NCI-H526 (cell line): ENCODE measurements at regions not wholly inside any gene's neighbourhood (a gene's known extent, or its start where the extent isn't known, plus 50 kb on each side); places are given as distances from the start of the nearest gene placed in this dataset.

Experiments used
- DNase-seq, 2 experiments: peaks; one replicate each; lab custom pipeline; 2025; lab: John Stamatoyannopoulos, UW

DNA sequence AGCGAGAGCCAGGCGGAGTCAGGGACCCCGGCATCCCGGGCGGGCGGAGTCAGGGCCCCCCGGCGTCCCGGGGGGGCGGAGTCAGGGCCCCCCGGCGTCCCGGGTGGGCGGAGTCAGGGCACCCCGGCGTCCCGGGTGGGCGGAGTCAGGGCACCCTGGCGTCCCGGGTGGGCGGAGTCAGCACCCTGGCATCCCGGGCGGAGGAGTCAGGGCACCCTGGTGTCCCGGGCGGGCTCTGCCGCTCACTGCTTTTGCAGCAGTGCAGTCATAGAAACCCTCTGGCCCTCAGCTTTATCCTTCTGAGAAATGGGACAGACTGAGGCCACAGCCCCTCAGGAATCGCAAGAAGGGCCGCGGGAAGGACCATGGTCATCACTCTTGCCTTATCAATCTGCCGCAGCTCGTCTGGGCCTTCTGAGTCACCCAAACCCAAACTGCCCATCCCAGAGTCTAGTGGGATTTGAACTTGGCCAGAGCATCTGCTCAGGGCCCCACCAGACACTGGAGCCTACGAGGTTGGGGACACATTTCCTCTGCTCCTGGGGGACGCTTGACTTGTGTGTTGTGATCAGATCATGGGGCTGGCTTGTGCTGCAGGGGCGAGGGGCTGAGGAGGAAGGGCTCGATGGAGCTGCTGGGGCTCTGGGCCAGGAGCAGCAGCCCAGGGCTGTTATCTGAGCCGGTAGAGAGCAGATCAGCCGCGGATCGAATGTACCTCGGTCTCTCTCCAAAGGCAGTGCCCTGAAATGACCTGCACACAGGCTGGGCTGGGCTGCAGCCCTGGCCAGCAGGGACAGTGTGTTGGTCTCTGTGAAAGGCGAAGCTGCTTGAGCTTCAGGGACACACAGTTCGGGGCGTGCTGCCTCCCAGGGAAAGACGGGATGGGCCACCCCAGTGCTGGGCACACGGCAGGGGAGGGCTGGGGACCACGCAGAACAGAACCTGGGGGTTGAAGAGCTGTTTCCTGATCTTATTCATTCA lies 290.1 kb upstream of the HDAC4 start:
- DNase-seq, result no peak

DNA sequence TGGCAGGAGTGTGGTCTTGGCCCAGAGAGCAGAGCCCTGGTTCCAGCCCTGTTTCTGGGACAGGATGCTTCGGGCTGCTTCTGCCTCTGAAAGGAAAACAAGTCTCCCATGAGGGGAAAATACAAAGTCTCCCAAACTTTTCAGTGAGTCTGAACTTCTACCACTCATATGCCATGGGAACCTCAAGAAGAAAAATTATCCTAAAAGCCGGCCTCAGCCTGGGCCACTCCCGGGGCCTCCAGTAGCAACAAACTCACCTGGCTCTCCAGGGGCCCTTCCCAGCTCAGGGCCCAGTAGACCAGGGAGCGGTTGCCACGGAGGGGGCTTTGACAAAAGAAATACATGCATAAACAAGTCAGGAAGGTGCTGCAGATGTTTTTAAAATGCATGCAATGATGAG lies 289.2 kb upstream of the HDAC4 start:
- no peak for DNase-seq

DNA sequence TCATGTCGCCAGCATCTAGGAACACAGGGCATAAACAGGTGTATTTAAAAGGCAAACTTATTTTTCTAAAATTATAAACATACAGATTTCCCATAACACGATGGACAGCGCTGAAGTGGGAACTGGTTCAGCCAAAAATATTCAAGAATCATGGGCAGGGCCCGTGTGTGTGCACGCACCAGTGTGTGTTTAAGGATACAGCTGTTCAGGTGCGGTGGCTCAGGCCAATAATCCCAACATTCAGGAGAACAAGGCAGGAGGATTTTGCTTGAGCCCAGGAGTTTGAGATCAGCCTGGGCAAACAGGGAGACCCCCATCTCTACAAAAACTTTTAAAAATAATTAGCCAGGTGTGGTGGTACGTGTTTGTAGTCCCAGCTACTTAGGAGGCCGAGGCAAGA lies 288.6 kb upstream of the HDAC4 start:
- DNase-seq, result no peak

DNA sequence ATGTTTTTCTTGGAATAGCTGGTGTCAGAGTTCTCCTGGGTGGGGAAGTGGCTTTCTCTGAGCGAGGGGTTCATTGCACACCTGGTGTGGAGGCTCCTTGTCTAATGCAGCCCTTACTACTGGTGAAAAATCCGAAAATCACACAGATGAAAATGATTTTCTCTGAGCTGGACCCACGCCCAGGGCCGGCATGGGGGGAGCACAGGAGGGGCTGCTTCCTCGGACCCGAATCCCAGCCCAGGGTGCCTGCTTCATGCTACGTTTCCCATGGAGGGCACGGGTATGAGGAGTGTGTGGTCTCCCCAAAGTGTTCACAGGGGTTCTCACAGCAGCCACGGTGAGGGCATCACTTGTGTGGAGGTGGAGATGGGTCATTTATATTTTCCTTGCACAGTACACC lies 288.0 kb upstream of the HDAC4 start:
- DNase-seq, result no peak

DNA sequence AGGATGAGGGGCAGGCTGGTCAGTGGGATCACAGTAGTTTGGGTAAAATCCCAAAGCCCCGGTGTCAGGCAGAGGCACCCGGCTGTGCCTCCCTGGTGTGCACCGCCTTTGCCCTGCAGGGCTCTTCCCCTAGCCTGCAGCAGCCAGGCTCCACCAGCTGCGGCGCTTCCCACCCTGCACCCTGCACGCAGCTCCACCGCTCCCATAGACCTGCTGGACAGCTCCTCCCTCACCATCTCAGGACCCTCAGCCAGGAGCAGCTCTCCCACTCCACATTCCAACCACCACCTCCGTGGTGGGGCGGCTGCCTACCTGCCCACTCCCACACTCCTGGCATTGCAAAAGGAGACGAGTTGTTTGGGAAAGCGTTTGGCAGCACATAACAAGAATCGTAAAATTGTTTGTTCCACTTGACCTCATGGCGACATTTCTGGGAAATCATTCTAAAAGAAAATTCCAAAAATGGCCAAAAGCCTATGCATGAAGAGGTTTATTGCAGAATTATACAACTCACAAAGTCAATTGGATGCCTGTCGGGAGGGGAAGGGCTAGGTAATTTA lies 287.4 kb upstream of the HDAC4 start:
- peak in 1 of 2 experiments; percentile 40 for DNase-seq

DNA sequence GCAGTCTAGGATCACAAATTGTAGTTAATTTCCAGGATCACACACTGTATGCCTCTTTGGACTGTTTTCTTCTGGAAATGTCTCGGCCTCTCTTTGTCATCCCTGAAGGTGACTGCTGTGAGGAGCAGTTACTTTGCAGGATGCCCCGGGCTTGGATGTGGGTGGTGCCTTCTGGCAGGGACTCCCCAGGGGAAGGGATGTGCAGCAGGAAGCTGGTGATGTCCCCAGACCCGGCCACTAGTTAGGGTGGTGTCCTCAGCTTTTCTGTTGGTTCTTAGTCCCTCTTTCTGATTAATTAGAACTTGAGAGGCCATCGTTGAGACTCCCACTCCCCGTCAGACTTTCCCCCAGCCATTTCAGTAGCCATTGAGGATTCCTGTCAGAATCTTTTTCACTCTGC lies 286.6 kb upstream of the HDAC4 start:
- DNase-seq, result no peak

DNA sequence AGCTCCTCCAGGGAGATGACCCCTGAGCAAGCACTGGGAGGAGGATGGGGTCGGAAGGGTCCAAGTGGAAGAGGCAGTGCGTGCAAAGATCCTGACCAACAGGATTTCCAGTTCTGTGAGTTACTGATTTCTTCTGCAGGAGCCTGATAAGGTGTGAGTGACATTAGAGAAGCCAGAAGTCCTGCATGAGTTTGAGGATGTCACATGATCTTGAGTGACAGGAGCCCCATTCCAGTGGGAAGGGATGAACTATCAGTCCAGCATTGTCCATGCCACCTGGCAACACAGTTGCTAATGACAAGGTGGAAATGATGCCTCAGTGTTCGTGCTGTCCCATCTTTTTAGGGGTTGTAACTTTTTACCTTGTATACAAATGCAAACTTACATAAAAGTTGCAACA lies 285.1 kb upstream of the HDAC4 start:
- DNase-seq, result no peak

DNA sequence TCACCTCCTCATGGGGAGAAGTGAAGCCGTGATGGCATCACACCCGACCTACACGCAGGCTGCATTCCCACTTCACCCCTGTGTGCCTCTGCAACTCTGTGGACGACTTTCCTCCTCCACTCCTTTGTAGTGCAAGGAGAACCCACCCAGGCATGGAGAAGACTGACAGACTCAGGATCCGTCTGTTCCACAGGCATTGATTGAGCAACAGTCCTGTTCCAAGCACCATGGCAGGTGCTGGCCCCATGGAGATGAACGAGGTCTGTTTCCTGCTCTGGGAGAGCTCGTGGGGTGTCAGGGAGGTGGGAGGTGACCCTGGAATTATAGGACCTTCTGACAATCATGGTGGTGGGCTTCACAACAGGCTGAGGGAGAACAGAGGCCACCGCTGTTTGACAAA lies 284.7 kb upstream of the HDAC4 start:
- DNase-seq, result no peak

DNA sequence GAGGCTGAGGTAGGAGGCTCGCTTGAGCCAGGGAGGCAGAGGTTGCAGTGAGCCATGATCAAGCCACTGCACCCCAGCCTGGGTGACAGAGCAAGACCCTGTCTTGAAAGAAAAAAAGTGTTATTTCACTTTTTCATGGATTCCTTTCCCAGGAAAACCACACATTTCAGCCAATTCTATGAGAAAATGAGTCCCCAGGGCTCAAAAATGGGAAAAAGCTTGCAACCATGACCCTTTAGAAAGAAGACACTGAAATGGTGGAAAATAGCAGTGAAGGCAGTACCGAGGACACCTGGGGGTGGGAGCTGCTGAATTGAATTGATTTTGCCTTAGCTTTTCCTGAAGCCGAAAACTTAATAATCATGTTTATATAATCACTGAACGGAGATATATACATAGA lies 284.2 kb upstream of the HDAC4 start:
- no peak for DNase-seq

DNA sequence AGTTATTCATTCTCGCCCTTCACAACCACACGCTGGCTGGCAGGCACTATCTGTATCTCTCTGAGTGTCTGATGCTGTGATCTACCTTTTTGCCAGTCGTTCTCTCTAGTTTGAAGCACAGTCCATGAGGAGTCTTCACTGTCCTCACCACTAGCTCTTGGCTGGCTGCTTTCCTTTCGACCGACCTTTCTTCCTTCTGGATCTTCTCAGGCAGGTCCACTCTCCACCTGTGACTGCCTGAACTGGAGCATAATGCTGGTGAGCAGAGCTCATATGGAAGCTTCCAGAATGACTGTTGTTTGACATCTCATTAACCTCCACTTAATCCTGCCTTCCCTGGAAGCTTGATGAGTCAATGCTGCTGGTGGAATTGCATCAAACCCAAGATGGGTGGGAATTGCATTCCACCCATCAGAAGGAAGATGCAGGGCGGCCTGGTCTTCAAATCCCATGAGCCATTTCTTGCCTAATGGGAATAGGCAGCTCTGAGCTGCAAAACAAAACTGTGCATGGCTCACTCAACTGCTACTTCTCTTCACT lies 283.5 kb upstream of the HDAC4 start:
- DNase-seq, result no peak

DNA sequence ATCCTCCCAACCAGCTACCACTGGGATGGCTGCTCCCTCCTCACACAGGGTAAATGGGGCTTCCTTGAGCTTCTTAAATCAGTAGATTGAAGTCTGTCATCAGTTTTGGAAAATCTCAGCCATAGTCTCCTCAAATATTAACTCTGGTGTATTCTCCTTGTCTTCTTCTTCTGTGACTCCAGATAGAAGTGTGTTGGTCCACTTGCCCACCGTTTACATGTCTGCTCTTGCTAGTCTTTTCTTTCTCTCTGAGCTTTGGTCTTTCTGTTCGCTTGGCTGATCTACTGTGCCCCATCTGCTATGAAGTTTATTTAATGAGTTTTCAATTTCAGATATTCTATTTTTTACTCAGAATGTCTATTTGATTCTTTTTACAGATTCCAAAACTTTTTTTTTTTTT lies 281.7 kb upstream of the HDAC4 start:
- no peak for DNase-seq

DNA sequence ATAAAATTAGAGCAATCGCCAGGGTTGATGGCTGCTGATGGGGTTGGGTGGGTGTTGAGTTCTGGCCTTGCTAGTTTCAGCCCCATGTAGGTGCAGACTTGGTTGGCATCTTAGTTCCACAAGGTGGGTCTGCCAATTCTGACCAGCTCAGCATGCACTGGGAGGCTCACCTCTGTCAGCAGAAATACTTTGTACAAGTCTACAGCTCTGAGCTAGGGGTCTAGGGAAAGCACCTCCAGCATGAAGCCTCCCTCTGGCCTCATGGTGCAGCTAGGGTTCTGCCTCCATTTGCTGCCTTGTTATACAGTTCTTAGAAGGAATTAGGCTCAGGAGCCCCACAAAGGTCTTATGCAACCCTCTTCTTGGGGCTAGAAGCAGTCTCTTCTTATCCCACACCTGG lies 278.9 kb upstream of the HDAC4 start:
- no peak for DNase-seq

DNA sequence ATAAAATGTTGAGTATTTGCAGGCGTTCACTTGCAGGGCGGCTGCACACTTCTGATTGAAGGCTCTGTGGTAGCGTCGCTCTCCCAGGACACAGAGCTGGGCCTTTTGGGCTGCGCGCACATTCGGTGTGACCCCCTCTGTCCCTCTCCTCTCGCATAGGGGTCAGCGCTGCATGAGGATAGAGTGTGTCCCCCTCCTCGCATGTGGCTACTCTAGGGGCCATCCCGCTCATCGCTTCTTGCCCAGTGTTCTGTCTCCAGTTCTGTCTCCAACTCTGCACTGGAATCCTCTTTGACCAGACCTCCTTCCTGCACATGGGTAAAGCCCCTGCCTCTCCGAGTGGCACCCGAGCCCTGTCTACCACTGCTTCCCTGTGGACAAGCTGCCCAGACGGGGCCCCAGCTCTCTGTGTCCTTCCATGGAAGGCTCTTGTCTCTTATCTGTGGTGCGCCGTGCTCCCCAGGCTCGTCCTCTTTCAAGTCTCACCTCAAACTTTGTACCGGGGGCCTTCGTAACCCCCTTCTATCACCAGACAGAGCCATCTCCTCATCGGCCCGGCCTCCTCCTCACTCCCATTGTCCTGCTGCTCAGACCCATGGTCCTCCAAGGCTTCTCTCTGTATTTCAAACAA lies 278.0 kb upstream of the HDAC4 start:
- peak in 1 of 2 experiments; percentile 52 for DNase-seq

DNA sequence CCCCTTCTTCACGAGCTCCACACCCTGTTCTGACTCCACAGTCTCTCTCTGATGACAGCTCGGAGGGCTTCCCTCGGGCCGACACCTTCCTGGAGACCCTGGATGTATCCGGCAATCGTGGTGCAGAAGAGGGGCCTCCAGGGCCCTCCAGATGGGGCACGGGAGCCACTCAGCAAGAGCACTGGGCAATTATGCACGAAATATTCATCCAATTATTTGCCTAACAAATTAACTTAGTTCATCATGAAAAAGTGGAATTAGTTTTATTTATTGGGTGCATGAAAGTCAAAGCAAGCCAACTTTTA lies 277.3 kb upstream of the HDAC4 start:
- DNase-seq, result peak; percentile 73 to 86

DNA sequence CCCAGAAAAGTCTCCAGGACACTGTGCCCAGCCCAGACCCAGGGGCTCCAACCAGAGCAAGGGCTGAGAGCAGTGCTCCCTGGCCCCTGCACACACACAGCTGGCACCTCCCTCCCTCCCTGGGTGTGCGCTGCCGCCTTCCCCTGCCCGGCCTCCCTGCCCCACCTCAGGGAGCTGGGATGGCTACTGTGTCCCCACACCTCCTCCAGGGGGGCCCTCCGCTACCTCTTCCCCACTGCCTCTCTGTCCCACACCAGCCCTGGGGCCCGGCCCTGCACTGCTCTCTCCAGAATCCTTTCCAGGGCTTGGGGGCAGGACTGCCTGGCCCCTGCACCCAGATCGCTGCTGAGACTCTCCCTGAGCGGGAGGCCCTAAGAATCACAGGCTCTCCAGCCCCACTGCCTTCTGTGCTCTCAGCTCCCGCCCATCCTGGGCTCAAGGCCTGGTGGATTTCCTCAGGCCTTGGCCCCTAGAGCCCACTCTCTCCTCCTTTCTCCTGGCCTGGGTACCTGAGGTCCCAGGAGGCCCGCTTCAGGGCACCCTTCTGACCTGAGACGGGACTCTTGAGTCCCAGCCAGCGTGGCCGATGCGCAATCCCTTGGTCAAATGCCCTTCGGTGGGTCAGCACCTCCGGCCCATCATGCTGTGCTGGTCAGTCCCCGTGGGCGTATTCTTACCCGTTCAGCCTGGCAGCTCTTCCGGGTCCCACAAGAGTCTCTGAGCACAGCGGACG lies 276.8 kb upstream of the HDAC4 start:
- peak in 1 of 2 experiments; percentile 62 for DNase-seq

DNA sequence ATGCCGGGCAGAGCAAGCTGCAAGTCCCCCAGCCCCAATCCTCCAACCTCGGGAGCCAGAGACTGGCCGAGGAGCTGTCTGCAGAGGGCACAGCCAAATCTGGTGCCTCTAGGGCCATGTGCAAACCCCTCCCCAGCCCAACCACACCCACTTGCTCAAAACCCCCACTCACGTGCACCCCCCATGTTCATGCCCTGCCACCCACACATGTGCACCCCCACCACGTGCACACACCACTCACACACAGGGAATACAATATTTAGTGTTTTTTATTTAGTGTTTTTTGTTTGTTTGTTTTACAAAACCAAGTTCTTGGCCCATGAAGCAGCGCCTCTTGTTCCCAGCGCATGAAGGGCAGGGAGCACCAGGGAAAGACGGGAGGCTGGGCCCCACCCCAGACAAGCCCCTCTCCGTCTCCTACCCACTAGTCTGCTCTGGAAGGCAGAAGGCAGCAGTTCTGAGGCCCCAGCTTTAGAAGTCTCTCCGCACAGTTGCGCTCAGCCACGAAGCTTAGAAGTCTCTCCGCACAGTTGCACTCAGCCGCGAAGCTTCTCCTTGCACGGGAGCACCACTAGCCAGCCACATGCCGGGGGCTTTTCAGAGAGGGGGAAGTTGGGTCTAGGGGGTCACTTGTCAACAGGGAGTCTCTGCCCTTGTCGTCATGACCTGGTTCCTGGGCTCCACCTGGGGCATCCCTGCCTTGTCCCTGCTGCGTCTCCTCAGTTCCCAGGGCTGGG lies 276.1 kb upstream of the HDAC4 start:
- peak in 1 of 2 experiments; percentile 40 for DNase-seq

DNA sequence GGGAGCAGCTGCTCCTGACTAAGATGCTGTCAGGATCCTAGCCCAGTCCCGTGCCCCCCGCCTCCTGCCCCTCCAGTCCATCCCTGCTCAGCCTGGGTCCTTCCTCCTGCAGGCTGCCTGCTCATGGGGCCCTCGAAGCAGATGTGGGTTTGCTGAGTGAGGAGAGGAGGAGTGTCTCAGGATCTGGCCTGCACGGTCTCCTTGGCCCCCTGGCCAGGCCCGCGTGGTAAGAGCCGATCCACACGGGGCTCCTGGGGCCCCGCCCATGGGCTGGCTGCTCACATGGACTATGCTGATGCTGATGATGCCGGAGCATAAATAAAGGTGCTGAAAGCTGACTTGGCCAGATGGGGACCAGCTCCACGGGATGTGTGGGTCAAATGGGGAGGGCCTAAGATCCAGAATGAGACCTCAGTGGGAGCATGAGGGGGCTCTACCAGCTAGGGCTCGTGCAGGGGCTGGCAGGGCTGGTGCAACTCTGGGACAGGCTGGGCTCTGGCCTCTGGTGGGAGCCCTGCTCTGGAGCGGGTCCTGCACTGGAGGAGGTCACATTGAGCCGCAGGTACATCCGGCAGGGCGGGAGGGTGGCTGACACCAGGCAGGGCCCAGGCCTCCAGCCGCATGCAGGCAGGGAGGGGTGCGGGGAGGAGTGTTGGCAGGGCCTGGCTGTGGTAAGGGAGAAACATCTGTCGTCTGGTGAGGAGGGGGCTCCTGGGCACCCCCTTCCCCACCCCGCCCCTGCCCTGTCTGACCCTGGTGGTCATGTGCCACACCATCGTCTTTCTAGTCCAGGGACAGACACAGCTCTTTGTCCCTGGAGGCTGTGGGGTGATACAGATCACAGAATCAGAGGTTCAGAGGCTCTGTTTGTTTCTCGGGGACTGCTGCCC lies 275.3 kb upstream of the HDAC4 start:
- no peak for DNase-seq

DNA sequence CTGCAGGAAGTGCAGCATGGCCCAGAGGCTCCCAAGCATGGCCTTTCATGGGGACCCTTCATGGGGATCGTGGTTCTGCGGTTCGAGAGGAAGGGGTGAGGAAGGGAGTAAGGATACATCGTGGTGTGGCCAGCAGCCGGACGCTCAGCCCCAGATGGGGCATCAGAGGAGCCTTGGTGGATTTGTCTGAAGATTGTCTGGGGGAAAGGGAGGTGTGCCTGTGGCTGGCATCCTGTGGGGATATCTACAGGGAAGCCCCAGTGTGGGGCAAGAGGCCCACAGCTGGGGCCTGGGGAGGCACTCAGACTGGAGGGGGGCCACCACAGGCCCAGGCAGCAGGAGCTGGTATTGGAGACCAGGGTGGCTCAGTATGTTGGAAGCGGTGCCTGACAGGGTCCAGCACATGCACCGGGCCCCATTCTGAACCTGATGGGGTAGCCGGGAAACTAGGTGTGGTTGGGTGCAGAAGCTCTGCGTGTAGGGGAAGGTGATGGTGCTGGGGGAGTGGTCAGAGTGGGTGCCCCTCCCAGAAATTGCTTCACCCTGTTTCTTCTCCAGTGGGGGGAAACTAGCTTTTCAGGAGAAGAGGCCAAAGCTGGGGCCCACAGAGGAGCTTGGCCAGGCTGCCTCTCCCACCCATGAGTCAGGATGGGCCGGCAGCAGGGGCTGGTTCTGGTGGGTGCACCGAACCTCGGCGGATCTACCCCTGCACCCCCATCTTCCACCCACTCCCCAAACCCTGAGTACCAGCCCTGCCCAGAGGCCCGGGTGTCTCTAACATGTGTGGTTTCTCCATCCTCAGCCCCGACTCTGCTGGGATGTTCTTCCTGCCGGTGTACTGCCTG lies 274.4 kb upstream of the HDAC4 start:
- no peak for DNase-seq

DNA sequence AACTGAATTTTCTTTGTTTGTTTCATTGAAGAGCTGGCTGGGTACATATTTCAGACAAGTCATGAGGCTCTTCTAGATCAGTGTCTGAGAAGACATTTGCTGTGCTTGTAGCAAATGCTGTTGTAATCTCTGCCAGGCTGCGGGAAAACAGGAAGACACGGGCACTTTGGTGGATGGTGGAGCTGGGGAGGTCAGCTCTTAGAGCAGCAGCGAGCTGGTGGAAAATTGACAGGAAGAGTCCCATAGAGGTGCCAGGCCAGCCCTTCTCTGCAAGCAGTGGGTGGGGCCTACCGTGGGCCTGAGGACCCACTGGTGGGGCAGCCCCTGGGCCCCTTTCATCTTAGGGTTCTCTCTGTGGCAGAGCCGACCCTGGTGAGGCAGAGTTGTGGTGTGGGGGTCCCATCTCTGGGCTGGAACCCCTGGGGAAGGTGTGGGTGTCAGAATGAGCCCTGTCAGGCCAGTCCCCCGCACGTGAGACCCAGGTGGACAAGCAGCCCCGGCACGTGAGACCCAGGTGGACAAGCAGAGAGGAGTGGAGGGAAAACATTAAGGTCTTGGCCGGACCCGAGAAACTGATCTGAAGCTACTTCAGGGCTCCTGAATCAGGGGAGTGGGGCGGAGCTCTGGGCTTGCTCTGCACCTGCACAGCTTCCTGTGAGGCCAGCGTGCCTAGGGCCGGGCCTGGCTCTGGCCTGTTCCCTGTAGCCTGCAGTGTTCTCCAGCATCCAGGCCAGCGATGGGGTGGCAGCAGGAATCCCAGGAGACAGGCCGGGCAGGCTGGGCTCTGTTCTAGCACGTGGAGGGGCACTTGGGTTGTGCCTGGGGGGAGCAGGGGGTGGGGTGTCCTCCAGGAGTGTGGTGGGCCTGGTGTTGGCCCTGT lies 273.5 kb upstream of the HDAC4 start:
- DNase-seq, result no peak
